ENCODE measurements at regions not wholly inside any gene's neighbourhood (a gene's known extent, or its start where the extent isn't known, plus 50 kb on each side); places are given as distances from the start of the nearest gene placed in this dataset.

DNA sequence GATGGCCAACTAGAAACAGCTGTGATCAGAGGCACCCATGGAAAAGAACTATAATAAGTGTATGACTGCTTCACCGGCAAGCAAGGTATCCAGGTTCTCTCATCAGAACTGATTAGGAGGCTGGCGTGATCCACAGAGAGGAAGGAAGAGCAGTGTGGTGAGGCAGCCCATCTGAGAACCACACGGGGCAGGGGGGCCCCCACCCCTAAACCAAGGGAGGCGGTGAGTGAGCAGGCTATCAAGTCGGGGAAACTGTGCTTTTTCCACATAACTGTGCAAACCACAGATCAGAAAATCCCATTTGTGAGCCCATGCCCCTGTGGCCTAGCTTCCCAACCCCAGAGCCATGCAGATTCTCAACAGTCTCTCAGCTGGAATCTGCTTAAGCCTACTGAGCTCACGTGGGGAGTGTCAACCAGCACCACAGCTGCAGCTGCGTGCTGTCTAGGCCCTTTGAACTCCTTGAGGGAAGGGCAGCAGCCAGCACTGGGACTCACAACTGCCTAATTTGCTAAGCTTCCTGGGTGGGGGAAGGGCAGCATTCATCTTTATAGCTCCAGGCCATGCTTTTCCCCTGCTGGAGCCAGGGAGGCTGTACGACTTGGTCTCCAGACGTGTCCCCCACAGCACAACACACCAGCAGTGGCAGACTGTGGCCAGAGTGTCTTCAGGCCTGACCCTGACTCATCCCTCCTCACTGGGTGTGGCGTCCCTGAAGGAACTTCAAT is 444.4 kb upstream of the ATP2B1 start:
- no peak for TF ChIP-seq CTCF (IDR thresholded peaks at IDR 0.05; ENCODE audit: insufficient read depth, low read depth, low read length)
- TF ChIP-seq EZH2 (IDR thresholded peaks at IDR 0.05; ENCODE audit: insufficient read depth, low read length) = no peak
